ENCODE measurements at regions not wholly inside any gene's neighbourhood (a gene's known extent, or its start where the extent isn't known, plus 50 kb on each side); places are given as distances from the start of the nearest gene placed in this dataset.
"Not testable (repeated sequence)": the region's sequence is repeated elsewhere in the genome, so short reads cannot be mapped to it uniquely, and the experiment has no call there.

DNA sequence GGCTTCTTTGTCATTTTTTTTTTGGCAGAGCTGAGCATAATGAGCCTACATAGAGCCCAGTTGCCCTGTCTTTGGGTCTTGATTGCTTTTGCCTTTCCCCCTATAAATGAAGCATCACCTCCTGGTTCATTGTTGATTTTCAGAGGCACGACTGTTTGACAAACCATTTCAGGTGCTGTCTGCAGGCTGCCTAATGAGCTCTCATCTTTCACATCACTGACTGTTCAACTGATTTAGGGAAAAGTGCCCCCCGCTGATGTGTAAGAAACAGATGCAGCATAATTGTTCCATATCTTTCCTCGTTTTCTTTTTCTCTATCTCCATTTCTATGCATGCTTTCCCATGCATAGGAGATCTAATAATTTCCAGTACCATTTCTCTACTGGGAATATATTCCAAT, 338.6 kb downstream of the TMEM38B start:
- Histone ChIP-seq H3K27me3 (no peaks in the 10 kb centered on the region), H3K36me3 (no peaks in the 10 kb centered on the region), H3K27ac (no peak overlapping the region), H3K4me1 (no peaks in the 10 kb centered on the region), H3K4me3 (no peak overlapping the region), H3K9me3 (no peaks in the 10 kb centered on the region)
- in situ Hi-C loops (cut with MboI; ENCODE audit: low pct_ligation_motif_present in 1 of 4, low pct_unique_long_range_greater_than_20kb in 1 of 4, low sequenced_read_pairs in 3 of 4): no loop called here
- no peak for DNase-seq
- TF ChIP-seq POLR2AphosphoS5 (IDR thresholded peaks at IDR 0.05): no peak
- TF ChIP-seq EP300 (IDR thresholded peaks at IDR 0.05; ENCODE audit: low read depth): no peak
- TF ChIP-seq CTCF (IDR thresholded peaks at IDR 0.05): no peak
- no peak for TF ChIP-seq POLR2A (IDR thresholded peaks at IDR 0.05)
- intact Hi-C loops (cut with DNase I; ENCODE audit: low total_unique reads): no loop called here
- WGBS, 2 donors (ENCODE audit: low coverage in 1 of 2): 72 to 74% methylated on average over 3 of the region's 3 CpGs

- no peaks in the 10 kb centered on the region for H3K9me3 ChIP-seq
- H3K27me3 ChIP-seq: no peaks in the 10 kb centered on the region
- no peak overlapping the region for H3K27ac ChIP-seq
- no peak overlapping the region for H3K4me3 ChIP-seq
- TF ChIP-seq EP300 (IDR thresholded peaks at IDR 0.05; ENCODE audit: low read depth) (no peak), CTCF (IDR thresholded peaks at IDR 0.05) (no peak), POLR2AphosphoS5 (IDR thresholded peaks at IDR 0.05) (no peak), POLR2A (IDR thresholded peaks at IDR 0.05) (no peak)
- H3K36me3 ChIP-seq: no peaks in the 10 kb centered on the region
- intact Hi-C loops (cut with DNase I; ENCODE audit: low total_unique reads): no loop called here
- in situ Hi-C loops (cut with MboI; ENCODE audit: low pct_ligation_motif_present in 1 of 4, low pct_unique_long_range_greater_than_20kb in 1 of 4, low sequenced_read_pairs in 3 of 4): no loop called here
- H3K4me1 ChIP-seq: no peaks in the 10 kb centered on the region
- no peak for DNase-seq
Observed at GRCh38 chr9:106035806-106036205, 341.5 kb downstream of the TMEM38B start.

DNA sequence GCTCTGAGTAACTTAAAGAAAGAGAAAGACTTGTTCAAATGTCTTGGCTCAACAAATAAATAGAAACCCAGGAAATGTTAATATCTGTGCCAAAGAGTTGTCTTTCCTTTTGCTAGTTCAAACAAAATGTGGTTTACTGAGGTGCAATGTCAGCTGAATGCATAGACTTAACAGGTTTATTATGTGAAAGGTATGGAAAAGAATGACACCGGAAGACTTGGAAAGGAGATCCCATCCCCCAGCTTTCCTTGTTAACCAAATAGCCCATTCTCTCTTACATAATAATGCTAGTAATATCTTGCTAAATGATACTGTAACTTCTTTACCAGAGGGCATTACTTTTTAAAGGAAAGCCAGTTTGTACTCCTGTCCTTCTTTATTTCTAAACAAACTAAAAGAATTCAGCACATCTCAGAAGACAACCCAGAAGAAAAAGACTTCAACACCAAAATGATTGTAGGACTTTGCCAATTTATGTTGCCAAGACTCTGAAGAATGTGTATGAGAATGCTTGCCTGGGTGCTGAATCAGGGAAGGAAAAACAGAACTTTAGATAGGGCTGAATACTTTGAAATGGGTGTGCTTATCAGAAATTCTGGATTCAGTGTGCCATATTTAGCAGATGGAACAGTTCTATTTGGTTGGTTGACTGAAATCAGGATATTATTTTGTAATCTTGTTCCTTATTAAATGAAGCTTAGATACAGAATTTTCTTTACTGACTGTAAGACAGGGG, 344.1 kb downstream of the TMEM38B start:
- no peaks in the 10 kb centered on the region for H3K4me1 ChIP-seq
- intact Hi-C loops (cut with DNase I; ENCODE audit: low total_unique reads) (no loop called here), in situ Hi-C loops (cut with MboI; ENCODE audit: low pct_ligation_motif_present in 1 of 4, low pct_unique_long_range_greater_than_20kb in 1 of 4, low sequenced_read_pairs in 3 of 4) (no loop called here)
- H3K9me3 ChIP-seq: no peaks in the 10 kb centered on the region
- H3K36me3 ChIP-seq: no peaks in the 10 kb centered on the region
- DNase-seq: no peak
- no peak overlapping the region for H3K4me3 ChIP-seq
- no peaks in the 10 kb centered on the region for H3K27me3 ChIP-seq
- TF ChIP-seq POLR2AphosphoS5 (IDR thresholded peaks at IDR 0.05) (no peak), POLR2A (IDR thresholded peaks at IDR 0.05) (no peak), CTCF (IDR thresholded peaks at IDR 0.05) (no peak), EP300 (IDR thresholded peaks at IDR 0.05; ENCODE audit: low read depth) (no peak)
- WGBS, 2 donors (ENCODE audit: low coverage in 1 of 2): 60 to 81% methylated on average over 1 of the region's 1 CpG
- H3K27ac ChIP-seq: no peak overlapping the region

- 74 to 78% methylated on average over 3 to 5 of the region's 5 CpGs for WGBS, 2 donors (ENCODE audit: low coverage in 1 of 2)
- no peak overlapping the region for H3K4me3 ChIP-seq
- TF ChIP-seq POLR2AphosphoS5 (IDR thresholded peaks at IDR 0.05) (no peak), CTCF (IDR thresholded peaks at IDR 0.05) (no peak), EP300 (IDR thresholded peaks at IDR 0.05; ENCODE audit: low read depth) (no peak)
- H3K27me3 ChIP-seq: no peaks in the 10 kb centered on the region
- no peaks in the 10 kb centered on the region for H3K36me3 ChIP-seq
- no peak for DNase-seq
- in situ Hi-C loops (cut with MboI; ENCODE audit: low pct_ligation_motif_present in 1 of 4, low pct_unique_long_range_greater_than_20kb in 1 of 4, low sequenced_read_pairs in 3 of 4): no loop called here
- no peaks in the 10 kb centered on the region for H3K9me3 ChIP-seq
- H3K4me1 ChIP-seq: no peaks in the 10 kb centered on the region
- intact Hi-C loops (cut with DNase I; ENCODE audit: low total_unique reads): no loop called here
- H3K27ac ChIP-seq: no peak overlapping the region
Observed at GRCh38 chr9:106039151-106039935, 345.0 kb downstream of the TMEM38B start.

DNA sequence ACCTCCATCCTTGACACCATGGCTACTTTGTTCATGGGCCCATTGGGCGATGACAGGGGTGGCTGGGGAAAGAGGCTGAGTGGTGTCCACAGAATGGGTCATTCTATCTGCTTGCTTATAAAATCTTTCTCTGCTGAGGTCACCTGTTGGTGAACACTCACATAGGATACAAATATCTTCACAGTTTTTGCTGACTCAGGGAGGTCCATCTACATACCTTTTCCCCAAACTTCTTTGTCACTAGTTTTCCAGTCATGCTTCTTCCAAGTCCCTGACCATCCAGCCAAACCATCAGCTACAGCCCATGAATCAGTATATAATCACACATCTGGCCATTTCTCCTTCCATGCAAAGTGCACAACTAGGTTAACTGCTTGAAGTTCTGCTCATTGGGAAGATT, 347.6 kb downstream of the TMEM38B start:
- WGBS, 2 donors (ENCODE audit: low coverage in 1 of 2): 83% methylated on average over 1 of the region's 1 CpG; no CpG with 5 or more reads in 1 of the 2 donors
- H3K27me3 ChIP-seq; H3K4me3 ChIP-seq; DNase-seq; H3K27ac ChIP-seq; H3K9me3 ChIP-seq; H3K36me3 ChIP-seq; in situ Hi-C loops (cut with MboI; ENCODE audit: low pct_ligation_motif_present in 1 of 4, low pct_unique_long_range_greater_than_20kb in 1 of 4, low sequenced_read_pairs in 3 of 4); H3K4me1 ChIP-seq; intact Hi-C loops (cut with DNase I; ENCODE audit: low total_unique reads): not testable (repeated sequence)
